GM23338 (cell line): ENCODE measurements at regions not wholly inside any gene's neighbourhood (a gene's known extent, or its start where the extent isn't known, plus 50 kb on each side); places are given as distances from the start of the nearest gene placed in this dataset.

Experiments
- CREB1 ChIP-seq: fragments of 250-450 bp; sonication (Bioruptor Pico); IDR thresholded peaks from 2 replicates; pipeline ENCODE4 v1.5.0; 2020; ENCODE audit warnings: low read depth, mild to moderate bottlenecking, moderate library complexity
- EZH2 ChIP-seq: fragments of 200-600 bp; sonication (generic); IDR thresholded peaks from one replicate; pipeline ENCODE4 v1.8.0; 2017; ENCODE audit warnings: antibody characterized with exemption, mild to moderate bottlenecking, low read depth; ENCODE audit not compliant: unreplicated experiment
- EZH2phosphoT487 ChIP-seq: fragments of 200-600 bp; sonication (generic); IDR thresholded peaks from one replicate; pipeline ENCODE4 v1.8.1; 2018; ENCODE audit warnings: antibody characterized with exemption; ENCODE audit not compliant: unreplicated experiment
- POLR2AphosphoS5 ChIP-seq: IDR thresholded peaks from 2 replicates; pipeline ENCODE4 v1.6.1; 2016; ENCODE audit warnings: antibody characterized with exemption, low read depth
- ZNF331 ChIP-seq: fragments of 250-450 bp; sonication (Bioruptor Pico); IDR thresholded peaks from 2 replicates; pipeline ENCODE4 v1.5.0; 2020; ENCODE audit warnings: low read depth, mild to moderate bottlenecking, moderate library complexity
- TF ChIP-seq, protein P1 (sequence below), 2 experiments: fragments of 200-600 bp in 1 of 2; sonication (generic) in 1 of 2; conservative IDR thresholded peaks; 2 replicates each; pipeline versions ENCODE4 v1.5.1 to v1.6.1; 2016 to 2017; ENCODE audit warnings: antibody characterized with exemption in 2 of 2, low read depth in 2 of 2, mild to moderate bottlenecking in 2 of 2, moderate library complexity in 1 of 2
- TF ChIP-seq, protein P2 (sequence below): IDR thresholded peaks from 2 replicates; pipeline ENCODE4 v1.6.1; 2016; ENCODE audit warnings: antibody characterized with exemption
- TF ChIP-seq, protein P3 (sequence below): IDR thresholded peaks from one replicate; pipeline ENCODE4 v1.6.1; 2018; ENCODE audit warnings: antibody characterized with exemption; ENCODE audit not compliant: unreplicated experiment

DNA sequence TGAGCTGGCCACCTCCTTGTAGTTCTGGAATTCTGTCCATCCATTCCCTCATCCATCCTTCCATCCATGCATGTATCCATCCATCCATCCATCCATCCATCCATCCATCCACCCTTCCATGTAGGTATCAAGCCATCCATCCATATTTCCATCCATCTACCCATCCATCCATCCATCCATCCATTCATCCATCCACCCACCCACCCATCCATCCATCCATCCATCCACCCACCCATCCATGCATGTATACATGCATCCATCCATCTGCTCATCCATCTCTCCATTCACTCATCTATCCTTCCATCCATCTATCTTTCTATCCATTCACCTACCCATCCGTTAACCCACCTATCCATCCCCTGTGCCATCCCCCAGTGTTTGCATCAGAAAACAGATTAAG is 153.6 kb upstream of the STX18 start:
- TF ChIP-seq CREB1 (CRISPR knock-in tag) (no peak), ZNF331 (CRISPR knock-in tag) (no peak), EZH2 (no peak), EZH2phosphoT487 (no peak), POLR2AphosphoS5 (no peak)
- TF ChIP-seq, protein P1, sequence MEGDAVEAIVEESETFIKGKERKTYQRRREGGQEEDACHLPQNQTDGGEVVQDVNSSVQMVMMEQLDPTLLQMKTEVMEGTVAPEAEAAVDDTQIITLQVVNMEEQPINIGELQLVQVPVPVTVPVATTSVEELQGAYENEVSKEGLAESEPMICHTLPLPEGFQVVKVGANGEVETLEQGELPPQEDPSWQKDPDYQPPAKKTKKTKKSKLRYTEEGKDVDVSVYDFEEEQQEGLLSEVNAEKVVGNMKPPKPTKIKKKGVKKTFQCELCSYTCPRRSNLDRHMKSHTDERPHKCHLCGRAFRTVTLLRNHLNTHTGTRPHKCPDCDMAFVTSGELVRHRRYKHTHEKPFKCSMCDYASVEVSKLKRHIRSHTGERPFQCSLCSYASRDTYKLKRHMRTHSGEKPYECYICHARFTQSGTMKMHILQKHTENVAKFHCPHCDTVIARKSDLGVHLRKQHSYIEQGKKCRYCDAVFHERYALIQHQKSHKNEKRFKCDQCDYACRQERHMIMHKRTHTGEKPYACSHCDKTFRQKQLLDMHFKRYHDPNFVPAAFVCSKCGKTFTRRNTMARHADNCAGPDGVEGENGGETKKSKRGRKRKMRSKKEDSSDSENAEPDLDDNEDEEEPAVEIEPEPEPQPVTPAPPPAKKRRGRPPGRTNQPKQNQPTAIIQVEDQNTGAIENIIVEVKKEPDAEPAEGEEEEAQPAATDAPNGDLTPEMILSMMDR (conservative IDR thresholded peaks at IDR 0.05; ENCODE audit: low read depth in 2 of 2): no peak
- TF ChIP-seq, protein P2, sequence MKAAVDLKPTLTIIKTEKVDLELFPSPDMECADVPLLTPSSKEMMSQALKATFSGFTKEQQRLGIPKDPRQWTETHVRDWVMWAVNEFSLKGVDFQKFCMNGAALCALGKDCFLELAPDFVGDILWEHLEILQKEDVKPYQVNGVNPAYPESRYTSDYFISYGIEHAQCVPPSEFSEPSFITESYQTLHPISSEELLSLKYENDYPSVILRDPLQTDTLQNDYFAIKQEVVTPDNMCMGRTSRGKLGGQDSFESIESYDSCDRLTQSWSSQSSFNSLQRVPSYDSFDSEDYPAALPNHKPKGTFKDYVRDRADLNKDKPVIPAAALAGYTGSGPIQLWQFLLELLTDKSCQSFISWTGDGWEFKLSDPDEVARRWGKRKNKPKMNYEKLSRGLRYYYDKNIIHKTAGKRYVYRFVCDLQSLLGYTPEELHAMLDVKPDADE: no peak
- TF ChIP-seq, protein P3, sequence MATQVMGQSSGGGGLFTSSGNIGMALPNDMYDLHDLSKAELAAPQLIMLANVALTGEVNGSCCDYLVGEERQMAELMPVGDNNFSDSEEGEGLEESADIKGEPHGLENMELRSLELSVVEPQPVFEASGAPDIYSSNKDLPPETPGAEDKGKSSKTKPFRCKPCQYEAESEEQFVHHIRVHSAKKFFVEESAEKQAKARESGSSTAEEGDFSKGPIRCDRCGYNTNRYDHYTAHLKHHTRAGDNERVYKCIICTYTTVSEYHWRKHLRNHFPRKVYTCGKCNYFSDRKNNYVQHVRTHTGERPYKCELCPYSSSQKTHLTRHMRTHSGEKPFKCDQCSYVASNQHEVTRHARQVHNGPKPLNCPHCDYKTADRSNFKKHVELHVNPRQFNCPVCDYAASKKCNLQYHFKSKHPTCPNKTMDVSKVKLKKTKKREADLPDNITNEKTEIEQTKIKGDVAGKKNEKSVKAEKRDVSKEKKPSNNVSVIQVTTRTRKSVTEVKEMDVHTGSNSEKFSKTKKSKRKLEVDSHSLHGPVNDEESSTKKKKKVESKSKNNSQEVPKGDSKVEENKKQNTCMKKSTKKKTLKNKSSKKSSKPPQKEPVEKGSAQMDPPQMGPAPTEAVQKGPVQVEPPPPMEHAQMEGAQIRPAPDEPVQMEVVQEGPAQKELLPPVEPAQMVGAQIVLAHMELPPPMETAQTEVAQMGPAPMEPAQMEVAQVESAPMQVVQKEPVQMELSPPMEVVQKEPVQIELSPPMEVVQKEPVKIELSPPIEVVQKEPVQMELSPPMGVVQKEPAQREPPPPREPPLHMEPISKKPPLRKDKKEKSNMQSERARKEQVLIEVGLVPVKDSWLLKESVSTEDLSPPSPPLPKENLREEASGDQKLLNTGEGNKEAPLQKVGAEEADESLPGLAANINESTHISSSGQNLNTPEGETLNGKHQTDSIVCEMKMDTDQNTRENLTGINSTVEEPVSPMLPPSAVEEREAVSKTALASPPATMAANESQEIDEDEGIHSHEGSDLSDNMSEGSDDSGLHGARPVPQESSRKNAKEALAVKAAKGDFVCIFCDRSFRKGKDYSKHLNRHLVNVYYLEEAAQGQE: no peak
